ENCODE measurements at regions not wholly inside any gene's neighbourhood (a gene's known extent, or its start where the extent isn't known, plus 50 kb on each side); places are given as distances from the start of the nearest gene placed in this dataset.

- peak; percentile 55 for DNase-seq
These were observed 264.0 kb upstream of the FAR2 start for GRCh38 chr12:28884904-28885679.

GRCh38 chr12:28885928-28886327, 263.1 kb upstream of the FAR2 start:
- no peak for DNase-seq

GRCh38 chr12:28887461-28887990, 261.6 kb upstream of the FAR2 start:
- no peak for DNase-seq

- no peak for DNase-seq
These were observed 258.4 kb upstream of the FAR2 start for GRCh38 chr12:28890664-28891063.

- DNase-seq = no peak
These were observed 258.0 kb upstream of the FAR2 start for GRCh38 chr12:28891126-28891525.

GRCh38 chr12:28893365-28893764, 255.7 kb upstream of the FAR2 start:
- DNase-seq = peak; percentile 58

- no peak for DNase-seq
These were observed 255.2 kb upstream of the FAR2 start for GRCh38 chr12:28893856-28894255.

GRCh38 chr12:28896421-28896820, 252.7 kb upstream of the FAR2 start:
- DNase-seq = no peak

GRCh38 chr12:28898038-28898437, 251.0 kb upstream of the FAR2 start:
- DNase-seq = no peak

GRCh38 chr12:28899951-28900350, 249.1 kb upstream of the FAR2 start:
- peak; percentile 92 for DNase-seq

- DNase-seq = no peak
These were observed 243.7 kb upstream of the FAR2 start for GRCh38 chr12:28905220-28905955.

GRCh38 chr12:28908646-28909045, 240.4 kb upstream of the FAR2 start:
- DNase-seq = no peak

- peak; percentile 31 for DNase-seq
These were observed 239.8 kb upstream of the FAR2 start for GRCh38 chr12:28909291-28909690.

GRCh38 chr12:28925719-28926376, 223.2 kb upstream of the FAR2 start:
- peak; percentile 87 for DNase-seq

GRCh38 chr12:28930704-28931103, 218.4 kb upstream of the FAR2 start:
- no peak for DNase-seq

GRCh38 chr12:28933176-28933575, 215.9 kb upstream of the FAR2 start:
- no peak for DNase-seq

GRCh38 chr12:28933864-28934527, 215.1 kb upstream of the FAR2 start:
- DNase-seq = no peak

GRCh38 chr12:28936221-28936620, 212.9 kb upstream of the FAR2 start:
- no peak for DNase-seq

- DNase-seq = no peak
These were observed 212.4 kb upstream of the FAR2 start for GRCh38 chr12:28936711-28937110.

- peak; percentile 72 for DNase-seq
These were observed 211.9 kb upstream of the FAR2 start for GRCh38 chr12:28937196-28937595.

- no peak for DNase-seq
These were observed 211.0 kb upstream of the FAR2 start for GRCh38 chr12:28938056-28938455.

- no peak for DNase-seq
These were observed 210.4 kb upstream of the FAR2 start for GRCh38 chr12:28938581-28939235.

All from fibroblast of skin of abdomen (primary cell).